B cell (primary cell): ENCODE measurements at regions not wholly inside any gene's neighbourhood (a gene's known extent, or its start where the extent isn't known, plus 50 kb on each side); places are given as distances from the start of the nearest gene placed in this dataset.
A peak's percentile ranks its signal among the peaks of the same experiment; 100 is the strongest.

ENCODE experiments used
- ATAC-seq: fragments of 200-7000 bp; cut with Tn5 transposase; one replicate; pipeline ENCODE4 v1.10.0; 2021; ENCODE audit warnings: low read depth, mild to moderate bottlenecking, moderate number of reproducible peaks, moderate library complexity
- CTCF ChIA-PET: fragments of 350-600 bp; sonication (Branson Sonifier 250); formaldehyde crosslinking; loops from one replicate; lab custom pipeline; 2021; ENCODE audit warnings: antibody characterized with exemption, inconsistent platforms; lab: Charles Lee
- POLR2A ChIA-PET: fragments of 350-600 bp; sonication (Branson Sonifier 250); formaldehyde crosslinking; loops from one replicate; lab custom pipeline; 2021; ENCODE audit warnings: antibody characterized with exemption; lab: Charles Lee
- DNase-seq: peaks from one replicate; pipeline ENCODE4 v3.0.0; 2013
- H2AFZ ChIP-seq: 2 replicates; pipeline ENCODE4 v1.6.1; 2012; ENCODE audit warnings: mild to moderate bottlenecking, low read depth, low read length; ENCODE audit not compliant: insufficient read depth, poor library complexity, severe bottlenecking
- H3K27ac ChIP-seq, 2 donors: 1 replicate in 1 of 2; 2 replicates in 1 of 2; pipeline ENCODE4 v1.5.1; 2012 to 2013; ENCODE audit warnings: low read length in 2 of 2, mild to moderate bottlenecking in 2 of 2, moderate library complexity in 1 of 2
- H3K27me3 ChIP-seq, 4 experiments: fragments of 200-600 bp in 1 of 4; sonication (generic) in 1 of 4; replicated peaks in 1 of 4; 1 replicate in 2 of 4; 2 replicates in 2 of 4; pipeline versions ENCODE4 v1.6.1 to v1.7.0; 2013 to 2016; ENCODE audit warnings: low read length in 3 of 4, mild to moderate bottlenecking in 2 of 4, mixed read lengths in 1 of 4, moderate library complexity in 1 of 4; ENCODE audit not compliant: insufficient read depth in 4 of 4, control insufficient read depth in 3 of 4; ENCODE audit errors: control extremely low read depth in 1 of 4
- H3K36me3 ChIP-seq, 2 experiments: replicated peaks in 1 of 2; 1 replicate in 1 of 2; 2 replicates in 1 of 2; pipeline versions ENCODE4 v1.6.1 to v1.7.1; 2013; ENCODE audit warnings: low read length in 1 of 2; ENCODE audit not compliant: insufficient read depth in 2 of 2, control insufficient read depth in 1 of 2; ENCODE audit errors: control extremely low read depth in 1 of 2, extremely low read depth in 1 of 2
- H3K4me1 ChIP-seq, 2 donors: fragments of 200-600 bp in 1 of 2; sonication (generic) in 1 of 2; 1 replicate in 1 of 2; 2 replicates in 1 of 2; pipeline versions ENCODE4 v1.5.1 to v1.6.1; 2013 to 2017; ENCODE audit warnings: low read length in 2 of 2; ENCODE audit not compliant: control insufficient read depth in 2 of 2, insufficient read depth in 2 of 2
- H3K4me2 ChIP-seq: replicated peaks from 2 replicates; pipeline ENCODE3; 2012; ENCODE audit warnings: mild to moderate bottlenecking, low read depth, low read length; ENCODE audit not compliant: poor library complexity, severe bottlenecking
- H3K4me3 ChIP-seq, 5 experiments: fragments of 200-600 bp in 1 of 5; sonication (generic) in 1 of 5; 1 replicate in 3 of 5; 2 replicates in 2 of 5; pipeline versions ENCODE4 v1.5.1 to v1.7.0; 2011 to 2016; ENCODE audit warnings: low read length in 4 of 5, mild to moderate bottlenecking in 4 of 5, low read depth in 2 of 5, control low read depth in 1 of 5, moderate library complexity in 1 of 5; ENCODE audit not compliant: insufficient read depth in 1 of 5; ENCODE audit errors: control extremely low read depth in 1 of 5, extremely low read depth in 1 of 5
- H3K79me2 ChIP-seq: fragments of 200-600 bp; sonication (generic); one replicate; pipeline ENCODE4 v1.6.0; 2016; ENCODE audit warnings: low read length; ENCODE audit not compliant: control insufficient read depth, insufficient read depth
- H3K9ac ChIP-seq: fragments of 200-600 bp; sonication (generic); 2 replicates; pipeline ENCODE4 v1.6.1; 2017; ENCODE audit warnings: mild to moderate bottlenecking, low read length, moderate library complexity
- H3K9me3 ChIP-seq, 3 donors: one replicate each; pipeline versions ENCODE4 v1.6.1 to v1.7.1; 2013; ENCODE audit warnings: low read length in 2 of 3; ENCODE audit not compliant: control insufficient read depth in 2 of 3, insufficient read depth in 1 of 3; ENCODE audit errors: control extremely low read depth in 1 of 3
- H4K20me1 ChIP-seq: 2 replicates; pipeline ENCODE4 v1.6.0; 2012; ENCODE audit warnings: mild to moderate bottlenecking, low read length; ENCODE audit not compliant: insufficient read depth, control insufficient read depth, poor library complexity, severe bottlenecking
- H3K27ac Mint-ChIP-seq: one replicate; pipeline ENCODE4 v1.8.0; 2021; ENCODE audit warnings: mixed read lengths
- H3K27me3 Mint-ChIP-seq: one replicate; pipeline ENCODE4 v1.8.0; 2021; ENCODE audit warnings: mixed read lengths
- H3K4me1 Mint-ChIP-seq: one replicate; pipeline ENCODE4 v1.8.0; 2021; ENCODE audit warnings: mixed read lengths
- H3K4me3 Mint-ChIP-seq: one replicate; pipeline ENCODE4 v1.8.0; 2021; ENCODE audit warnings: mixed read lengths
- H3K9me3 Mint-ChIP-seq: one replicate; pipeline ENCODE4 v1.8.0; 2022; ENCODE audit warnings: mixed read lengths; ENCODE audit not compliant: insufficient read depth
- EZH2 ChIP-seq: IDR thresholded peaks from 2 replicates; pipeline ENCODE4 v1.6.1; 2012; ENCODE audit warnings: borderline replicate concordance, low read depth, mild to moderate bottlenecking, moderate library complexity, low read length; ENCODE audit not compliant: insufficient read depth, poor library complexity, severe bottlenecking
- WGBS: methylation state at CpG from one replicate; pipeline ENCODE4 v1.1.5; 2013; ENCODE audit warnings: missing lambda C conversion rate; ENCODE audit not compliant: insufficient coverage; 5-methylcytosine and 5-hydroxymethylcytosine counted together
- intact Hi-C: fragments of 100-400 bp; cut with micrococcal nuclease; formaldehyde crosslinking; loops from one replicate; pipeline ENCODE4 v1.10.0; 2022
- TF ChIP-seq, protein P1 (sequence below): fragments of 200-600 bp; IDR thresholded peaks from one replicate; pipeline ENCODE4 v1.8.0; 2022; ENCODE audit warnings: antibody characterized with exemption, mild to moderate bottlenecking

DNA sequence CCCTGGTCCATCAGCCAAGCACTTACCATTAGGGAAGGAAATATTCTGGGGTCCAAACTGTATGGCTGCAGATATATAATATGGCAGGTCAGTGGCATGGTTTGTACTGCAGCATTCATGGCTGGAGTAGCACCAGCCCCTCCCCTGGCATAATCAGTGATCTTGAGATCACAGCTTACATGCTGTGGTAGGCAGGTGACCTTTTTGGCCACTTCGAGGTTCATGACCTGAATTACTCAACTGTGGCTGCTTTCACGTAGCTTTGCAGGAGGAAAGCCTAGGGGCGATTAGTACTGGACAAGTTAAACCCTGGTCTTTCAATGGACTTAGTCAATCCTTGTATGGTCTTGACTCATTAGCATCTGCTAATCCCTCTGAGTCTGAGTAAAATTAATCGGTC, 169.8 kb downstream of the SPRY2 start:
- no peak for TF ChIP-seq EZH2
- TF ChIP-seq, protein P1, sequence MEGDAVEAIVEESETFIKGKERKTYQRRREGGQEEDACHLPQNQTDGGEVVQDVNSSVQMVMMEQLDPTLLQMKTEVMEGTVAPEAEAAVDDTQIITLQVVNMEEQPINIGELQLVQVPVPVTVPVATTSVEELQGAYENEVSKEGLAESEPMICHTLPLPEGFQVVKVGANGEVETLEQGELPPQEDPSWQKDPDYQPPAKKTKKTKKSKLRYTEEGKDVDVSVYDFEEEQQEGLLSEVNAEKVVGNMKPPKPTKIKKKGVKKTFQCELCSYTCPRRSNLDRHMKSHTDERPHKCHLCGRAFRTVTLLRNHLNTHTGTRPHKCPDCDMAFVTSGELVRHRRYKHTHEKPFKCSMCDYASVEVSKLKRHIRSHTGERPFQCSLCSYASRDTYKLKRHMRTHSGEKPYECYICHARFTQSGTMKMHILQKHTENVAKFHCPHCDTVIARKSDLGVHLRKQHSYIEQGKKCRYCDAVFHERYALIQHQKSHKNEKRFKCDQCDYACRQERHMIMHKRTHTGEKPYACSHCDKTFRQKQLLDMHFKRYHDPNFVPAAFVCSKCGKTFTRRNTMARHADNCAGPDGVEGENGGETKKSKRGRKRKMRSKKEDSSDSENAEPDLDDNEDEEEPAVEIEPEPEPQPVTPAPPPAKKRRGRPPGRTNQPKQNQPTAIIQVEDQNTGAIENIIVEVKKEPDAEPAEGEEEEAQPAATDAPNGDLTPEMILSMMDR: no peak
- no peak for ATAC-seq
- WGBS: 84% methylated on average over 3 of the region's 4 CpGs

DNA sequence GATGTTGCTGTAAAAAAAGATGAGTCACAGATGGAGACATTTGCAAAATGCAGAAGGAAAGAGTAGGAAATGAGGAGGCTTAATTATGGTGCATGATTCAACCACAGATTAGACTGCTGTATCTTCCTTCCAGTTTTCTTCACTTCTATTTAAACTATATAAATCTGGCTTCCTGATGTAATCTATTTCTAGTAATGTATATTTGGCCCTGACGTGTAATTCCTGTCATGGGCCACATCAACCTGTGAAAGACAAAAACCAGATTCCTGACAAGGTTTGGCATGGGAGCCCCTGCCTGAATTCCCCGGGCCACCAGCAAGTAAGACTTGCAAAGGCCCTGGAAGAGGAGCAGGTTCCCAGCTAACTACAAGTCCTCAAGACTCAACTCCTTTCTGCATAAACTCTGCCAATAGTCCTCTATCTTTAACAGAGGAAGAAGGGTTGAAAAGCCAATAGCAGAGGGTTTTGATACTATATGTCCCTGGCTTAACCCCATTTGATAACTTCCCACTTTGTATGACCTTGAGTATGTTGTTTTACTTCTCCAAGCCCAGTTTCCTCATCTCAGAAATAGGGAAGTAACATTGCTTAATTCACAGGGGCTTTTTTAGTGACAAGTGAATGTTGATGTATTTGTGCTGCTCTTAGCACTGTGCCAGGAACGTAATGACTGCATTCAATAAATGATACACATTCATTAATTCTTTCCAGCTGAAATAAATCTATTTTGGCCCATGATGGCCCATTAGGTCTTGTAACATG, 172.7 kb downstream of the SPRY2 start:
- 100% methylated on average over 1 of the region's 3 CpGs for WGBS
- no peak overlapping the region for H3K27ac Mint-ChIP-seq

More for the DNA sequence above, 169.8 kb downstream of the SPRY2 start:
- Histone ChIP-seq H3K4me2 (no peak overlapping the region), H3K27ac (no peak overlapping the region), H3K79me2 (no peaks in the 10 kb centered on the region), H3K36me3 (no peaks in the 10 kb centered on the region), H3K4me3 (no peak overlapping the region), H4K20me1 (no peaks in the 10 kb centered on the region), H3K27me3 (no peaks in the 10 kb centered on the region), H3K9ac (no peak overlapping the region), H3K4me1 (no peaks in the 10 kb centered on the region), H2AFZ (no peak overlapping the region), H3K9me3 (peaks cover 0 to 2% (median 1%) of the 10 kb centered on the region in 3 donors)
- peaks cover 5% of the 10 kb centered on the region for H3K4me1 Mint-ChIP-seq
- ChIA-PET POLR2A (no interaction called here), CTCF (no interaction called here)
- H3K9me3 Mint-ChIP-seq: no peaks in the 10 kb centered on the region
- intact Hi-C loops: no loop called here
- no peak overlapping the region for H3K27ac Mint-ChIP-seq
- DNase-seq: no peak
- H3K4me3 Mint-ChIP-seq: no peak overlapping the region
- H3K27me3 Mint-ChIP-seq: no peaks in the 10 kb centered on the region

More for the DNA sequence above, 172.7 kb downstream of the SPRY2 start:
- Histone ChIP-seq H4K20me1 (no peaks in the 10 kb centered on the region), H3K79me2 (no peaks in the 10 kb centered on the region), H2AFZ (no peak overlapping the region), H3K9me3 (peaks cover 0 to 2% (median 0%) of the 10 kb centered on the region in 3 donors), H3K9ac (no peak overlapping the region), H3K4me1 (no peaks in the 10 kb centered on the region), H3K27ac (no peak overlapping the region), H3K36me3 (no peaks in the 10 kb centered on the region), H3K4me3 (no peak overlapping the region), H3K4me2 (no peak overlapping the region), H3K27me3 (no peaks in the 10 kb centered on the region)
- peak; percentile 7 for DNase-seq
- ATAC-seq: no peak
- intact Hi-C loops: no loop called here
- Mint-ChIP-seq H3K4me3 (no peak overlapping the region), H3K27me3 (no peaks in the 10 kb centered on the region), H3K9me3 (no peaks in the 10 kb centered on the region), H3K4me1 (peaks cover 5% of the 10 kb centered on the region)
- ChIA-PET CTCF (no interaction called here), POLR2A (no interaction called here)
- TF ChIP-seq, protein P1: no peak
- no peak for TF ChIP-seq EZH2
